Sigmoid colon (tissue), 6 donors: ENCODE measurements at regions not wholly inside any gene's neighbourhood (a gene's known extent, or its start where the extent isn't known, plus 50 kb on each side); places are given as distances from the start of the nearest gene placed in this dataset.

Experiments
- DNase-seq: peaks from one replicate; pipeline ENCODE4 v3.0.0-alpha.2; 2019
- H3K27ac ChIP-seq, 4 donors: fragments of 200-600 bp; sonication (generic); one replicate each; pipeline ENCODE4 v1.5.1; 2016 to 2019; ENCODE audit warnings: mild to moderate bottlenecking in 1 of 4
- H3K27me3 ChIP-seq, 3 donors: fragments of 200-600 bp; sonication (generic); one replicate each; pipeline ENCODE4 v1.5.1; 2019; ENCODE audit warnings: mild to moderate bottlenecking in 1 of 3
- H3K36me3 ChIP-seq, 4 donors: fragments of 200-600 bp; sonication (generic); one replicate each; pipeline ENCODE4 v1.5.1; 2016 to 2019
- H3K4me1 ChIP-seq, 4 donors: fragments of 200-600 bp; sonication (generic); one replicate each; pipeline ENCODE4 v1.5.1; 2017 to 2019
- H3K4me3 ChIP-seq, 4 donors: fragments of 200-600 bp; sonication (generic); one replicate each; pipeline ENCODE4 v1.5.1; 2017 to 2019; ENCODE audit warnings: mild to moderate bottlenecking in 2 of 4, moderate library complexity in 1 of 4
- H3K9me3 ChIP-seq, 4 donors: fragments of 200-600 bp in 3 of 4; sonication (generic) in 3 of 4; one replicate each; pipeline versions ENCODE4 v1.5.1 to v1.6.1; 2013 to 2019
- CTCF ChIP-seq, 4 experiments: fragments of 450-650 bp in 3 of 4; fragments of 200-600 bp in 1 of 4; IDR thresholded peaks; one replicate each; pipeline ENCODE4 v1.5.1; 2016 to 2019; ENCODE audit warnings: antibody characterized with exemption in 4 of 4, mild to moderate bottlenecking in 3 of 4, moderate library complexity in 2 of 4
- EP300 ChIP-seq, 4 donors: sonication (generic); formaldehyde crosslinking; IDR thresholded peaks; one replicate each; pipeline ENCODE4 v1.6.1; 2017; ENCODE audit warnings: antibody characterized with exemption in 4 of 4
- POLR2A ChIP-seq, 2 donors: fragments of 450-650 bp; IDR thresholded peaks; one replicate each; pipeline ENCODE4 v1.6.1; 2016; ENCODE audit warnings: antibody characterized with exemption in 2 of 2, mild to moderate bottlenecking in 2 of 2, moderate library complexity in 2 of 2
- POLR2AphosphoS5 ChIP-seq, 4 donors: sonication (generic); formaldehyde crosslinking; IDR thresholded peaks; one replicate each; pipeline ENCODE4 v1.6.1; 2017; ENCODE audit warnings: antibody characterized with exemption in 4 of 4
- WGBS, 2 donors: extraction: QIAGEN DNeasy Blood & Tissue Kit; methylation state at CpG; one replicate each; pipeline ENCODE4 v1.1.7; 2013; 5-methylcytosine and 5-hydroxymethylcytosine counted together
- intact Hi-C: fragments of 100-400 bp; cut with DNase I; formaldehyde crosslinking; loops from one replicate; pipeline ENCODE4 v1.15.1; 2023
- donor health status: healthy with polysubstance abuse.
- donor health status: healthy.

DNA sequence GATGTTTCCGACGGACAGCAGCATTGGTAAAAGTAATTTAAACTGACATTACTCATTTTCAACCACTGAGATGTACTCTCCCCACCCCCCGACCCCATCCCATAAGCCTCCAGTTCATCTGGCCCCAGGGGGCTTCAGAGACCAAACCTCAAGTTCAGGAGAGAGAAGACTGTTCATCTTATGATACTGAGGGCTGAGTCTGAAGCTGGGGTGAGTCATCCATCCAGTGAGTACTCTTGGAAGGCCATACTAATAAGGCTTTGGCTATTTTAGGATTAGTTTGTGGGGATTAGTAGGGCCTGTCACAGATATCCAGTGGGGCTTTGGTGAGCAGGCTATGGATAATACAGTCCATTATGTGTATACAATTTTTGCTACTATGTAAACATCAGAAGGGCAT lies 125.3 kb upstream of the APCDD1 start:
- Histone ChIP-seq H3K4me3 (no peak overlapping the region), H3K36me3 (no peaks in the 10 kb centered on the region), H3K27me3 (no peaks in the 10 kb centered on the region), H3K27ac (no peak overlapping the region), H3K9me3 (no peaks in the 10 kb centered on the region), H3K4me1 (no peaks in the 10 kb centered on the region)
- TF ChIP-seq CTCF (IDR thresholded peaks at IDR 0.05): no peak
- no peak for TF ChIP-seq EP300 (IDR thresholded peaks at IDR 0.05)
- no peak for TF ChIP-seq POLR2A (IDR thresholded peaks at IDR 0.05)
- TF ChIP-seq POLR2AphosphoS5 (IDR thresholded peaks at IDR 0.05): no peak
- 78 to 92% methylated on average over 3 of the region's 3 CpGs for WGBS, 2 donors
- DNase-seq: no peak
- intact Hi-C loops: no loop called here

- no peak overlapping the region for H3K27ac ChIP-seq
- H3K4me1 ChIP-seq: no peaks in the 10 kb centered on the region
- no peaks in the 10 kb centered on the region for H3K9me3 ChIP-seq
- DNase-seq: no peak
- TF ChIP-seq EP300 (IDR thresholded peaks at IDR 0.05): no peak
- no peak for TF ChIP-seq CTCF (IDR thresholded peaks at IDR 0.05)
- TF ChIP-seq POLR2AphosphoS5 (IDR thresholded peaks at IDR 0.05): no peak
- no peak for TF ChIP-seq POLR2A (IDR thresholded peaks at IDR 0.05)
- H3K27me3 ChIP-seq: no peaks in the 10 kb centered on the region
- H3K4me3 ChIP-seq: no peak overlapping the region
- 75 to 87% methylated on average over 5 of the region's 5 CpGs for WGBS, 2 donors
- intact Hi-C loops: no loop called here
- no peaks in the 10 kb centered on the region for H3K36me3 ChIP-seq
These were observed 124.0 kb upstream of the APCDD1 start for GRCh38 chr18:10330428-10330827.

GRCh38 chr18:10332452-10332851 lies 122.0 kb upstream of the APCDD1 start:
- H3K4me3 ChIP-seq: no peak overlapping the region
- no peaks in the 10 kb centered on the region for H3K36me3 ChIP-seq
- H3K27ac ChIP-seq: no peak overlapping the region
- H3K27me3 ChIP-seq: no peaks in the 10 kb centered on the region
- TF ChIP-seq POLR2AphosphoS5 (IDR thresholded peaks at IDR 0.05) (no peak), EP300 (IDR thresholded peaks at IDR 0.05) (no peak), CTCF (IDR thresholded peaks at IDR 0.05) (no peak), POLR2A (IDR thresholded peaks at IDR 0.05) (no peak)
- H3K9me3 ChIP-seq: no peaks in the 10 kb centered on the region
- H3K4me1 ChIP-seq: no peaks in the 10 kb centered on the region
- intact Hi-C loops: no loop called here
- DNase-seq: no peak
- 93 to 94% methylated on average over 9 of the region's 9 CpGs for WGBS, 2 donors

DNA sequence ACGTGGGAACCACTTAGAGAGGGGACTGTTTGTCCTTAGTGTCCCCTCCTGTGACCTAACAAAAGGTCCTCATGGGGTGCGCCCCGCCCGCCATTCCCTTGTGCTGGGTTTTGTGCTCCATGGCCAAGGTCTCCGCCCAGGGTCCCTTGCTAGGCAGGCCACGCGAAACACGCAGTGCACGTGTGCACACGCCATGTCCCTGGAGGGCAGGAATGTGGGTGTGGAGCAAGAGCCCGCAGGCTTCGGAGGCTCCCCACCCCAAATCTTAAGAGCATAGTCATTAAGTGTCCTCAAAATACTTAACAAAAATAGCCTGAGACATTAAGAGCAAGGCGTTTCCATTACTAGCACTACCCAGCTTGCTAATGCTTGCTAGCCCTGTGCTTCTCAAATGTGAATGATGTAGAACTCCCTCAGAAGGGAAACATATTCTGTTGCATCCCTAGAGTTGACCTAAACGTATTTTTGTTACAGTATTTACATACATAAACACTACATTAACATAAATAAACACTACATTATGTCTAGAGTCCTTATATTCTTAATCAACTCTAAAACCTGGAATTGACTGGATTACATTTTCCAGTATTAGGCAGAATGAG lies 117.6 kb upstream of the APCDD1 start:
- TF ChIP-seq POLR2AphosphoS5 (IDR thresholded peaks at IDR 0.05) (no peak), EP300 (IDR thresholded peaks at IDR 0.05) (no peak), POLR2A (IDR thresholded peaks at IDR 0.05) (no peak), CTCF (IDR thresholded peaks at IDR 0.05) (no peak)
- H3K27me3 ChIP-seq: no peaks in the 10 kb centered on the region
- no peak overlapping the region for H3K4me3 ChIP-seq
- DNase-seq: no peak
- WGBS, 2 donors: 80 to 83% methylated on average over 14 of the region's 14 CpGs
- intact Hi-C loops: no loop called here
- no peak overlapping the region for H3K27ac ChIP-seq
- no peaks in the 10 kb centered on the region for H3K36me3 ChIP-seq
- no peaks in the 10 kb centered on the region for H3K9me3 ChIP-seq
- H3K4me1 ChIP-seq: no peaks in the 10 kb centered on the region

DNA sequence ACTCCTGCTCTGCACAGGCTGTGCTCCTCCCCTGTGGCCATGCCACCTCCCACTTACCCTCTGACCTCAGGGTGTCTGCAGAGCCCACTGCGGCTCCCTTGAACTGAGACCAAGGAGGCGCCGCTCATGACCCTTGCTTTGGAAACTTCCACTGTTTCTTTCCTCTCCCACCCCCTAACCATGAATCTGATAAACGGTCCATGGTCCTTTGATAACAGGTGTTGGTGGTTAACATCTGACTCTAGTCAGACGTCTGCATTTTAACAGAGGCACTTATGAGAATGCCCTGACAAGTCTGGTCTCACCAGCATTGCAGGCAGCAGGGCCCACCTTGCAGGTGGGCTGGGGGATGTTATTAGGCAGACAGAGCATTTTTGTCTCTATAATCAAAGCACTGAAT lies 113.6 kb upstream of the APCDD1 start:
- H3K9me3 ChIP-seq: no peaks in the 10 kb centered on the region
- no peak overlapping the region for H3K4me3 ChIP-seq
- no peaks in the 10 kb centered on the region for H3K36me3 ChIP-seq
- no peak overlapping the region for H3K27ac ChIP-seq
- no peak for DNase-seq
- no peaks in the 10 kb centered on the region for H3K4me1 ChIP-seq
- no peaks in the 10 kb centered on the region for H3K27me3 ChIP-seq
- intact Hi-C loops: no loop called here
- no peak for TF ChIP-seq EP300 (IDR thresholded peaks at IDR 0.05)
- TF ChIP-seq POLR2AphosphoS5 (IDR thresholded peaks at IDR 0.05): no peak
- no peak for TF ChIP-seq CTCF (IDR thresholded peaks at IDR 0.05)
- no peak for TF ChIP-seq POLR2A (IDR thresholded peaks at IDR 0.05)
- WGBS, 2 donors: 68 to 88% methylated on average over 5 of the region's 5 CpGs
